ENCODE measurements at regions not wholly inside any gene's neighbourhood (a gene's known extent, or its start where the extent isn't known, plus 50 kb on each side); places are given as distances from the start of the nearest gene placed in this dataset.
"Not testable (repeated sequence)": the region's sequence is repeated elsewhere in the genome, so short reads cannot be mapped to it uniquely, and the experiment has no call there.

- Mint-ChIP-seq H3K4me1 (no peaks in the 10 kb centered on the region), H3K4me3 (no peak overlapping the region), H3K36me3 (no peaks in the 10 kb centered on the region), H3K27me3 (peaks cover 22% of the 10 kb centered on the region), H3K27ac (no peak overlapping the region), H3K9me3 (no peaks in the 10 kb centered on the region)
Observed at GRCh38 chr1:112070677-112071076, 81.2 kb upstream of the KCND3 start.

GRCh38 chr1:112074711-112075110, 85.2 kb upstream of the KCND3 start:
- no peaks in the 10 kb centered on the region for H3K36me3 Mint-ChIP-seq
- no peaks in the 10 kb centered on the region for H3K9me3 Mint-ChIP-seq
- peaks cover 19% of the 10 kb centered on the region for H3K27me3 Mint-ChIP-seq
- no peak overlapping the region for H3K4me3 Mint-ChIP-seq
- no peaks in the 10 kb centered on the region for H3K4me1 Mint-ChIP-seq
- H3K27ac Mint-ChIP-seq, result no peak overlapping the region

- Mint-ChIP-seq H3K36me3 (no peaks in the 10 kb centered on the region), H3K4me3 (no peak overlapping the region), H3K4me1 (no peaks in the 10 kb centered on the region), H3K9me3 (no peaks in the 10 kb centered on the region), H3K27me3 (peaks cover 12% of the 10 kb centered on the region), H3K27ac (no peak overlapping the region)
Observed at GRCh38 chr1:112075566-112075965, 86.1 kb upstream of the KCND3 start.

GRCh38 chr1:112079446-112079845, 90.0 kb upstream of the KCND3 start:
- Mint-ChIP-seq H3K27me3 (peaks cover 17% of the 10 kb centered on the region), H3K27ac (no peak overlapping the region), H3K4me1 (no peaks in the 10 kb centered on the region), H3K36me3 (no peaks in the 10 kb centered on the region), H3K4me3 (no peak overlapping the region), H3K9me3 (no peaks in the 10 kb centered on the region)

GRCh38 chr1:112083487-112083886, 94.0 kb upstream of the KCND3 start:
- peaks cover 17% of the 10 kb centered on the region for H3K27me3 Mint-ChIP-seq
- H3K36me3 Mint-ChIP-seq, result no peaks in the 10 kb centered on the region
- no peak overlapping the region for H3K4me3 Mint-ChIP-seq
- H3K9me3 Mint-ChIP-seq, result no peaks in the 10 kb centered on the region
- no peak overlapping the region for H3K27ac Mint-ChIP-seq
- H3K4me1 Mint-ChIP-seq, result no peaks in the 10 kb centered on the region

- Mint-ChIP-seq H3K36me3 (no peaks in the 10 kb centered on the region), H3K4me1 (no peaks in the 10 kb centered on the region), H3K9me3 (no peaks in the 10 kb centered on the region), H3K27ac (no peak overlapping the region), H3K27me3 (peaks cover 27% of the 10 kb centered on the region), H3K4me3 (no peak overlapping the region)
Observed at GRCh38 chr1:112092656-112093371, 103.3 kb upstream of the KCND3 start.

GRCh38 chr1:112093372-112093694, 103.9 kb upstream of the KCND3 start:
- H3K36me3 Mint-ChIP-seq, result no peaks in the 10 kb centered on the region
- no peaks in the 10 kb centered on the region for H3K4me1 Mint-ChIP-seq
- H3K27ac Mint-ChIP-seq, result no peak overlapping the region
- peaks cover 28% of the 10 kb centered on the region for H3K27me3 Mint-ChIP-seq
- H3K4me3 Mint-ChIP-seq, result no peak overlapping the region
- H3K9me3 Mint-ChIP-seq, result no peaks in the 10 kb centered on the region

- Mint-ChIP-seq H3K9me3 (no peaks in the 10 kb centered on the region), H3K27ac (no peak overlapping the region), H3K4me1 (no peaks in the 10 kb centered on the region), H3K27me3 (peaks cover 12% of the 10 kb centered on the region), H3K36me3 (no peaks in the 10 kb centered on the region), H3K4me3 (no peak overlapping the region)
Observed at GRCh38 chr1:112099979-112100378, 110.5 kb upstream of the KCND3 start.

- Mint-ChIP-seq H3K4me3 (no peak overlapping the region), H3K27me3 (peaks cover 12% of the 10 kb centered on the region), H3K27ac (no peak overlapping the region), H3K4me1 (no peaks in the 10 kb centered on the region), H3K9me3 (peaks cover 5% of the 10 kb centered on the region), H3K36me3 (no peaks in the 10 kb centered on the region)
Observed at GRCh38 chr1:112105557-112105956, 116.1 kb upstream of the KCND3 start.

GRCh38 chr1:112110031-112110430, 120.6 kb upstream of the KCND3 start:
- H3K27ac Mint-ChIP-seq, result no peak overlapping the region
- H3K4me1 Mint-ChIP-seq, result no peaks in the 10 kb centered on the region
- peaks cover 15% of the 10 kb centered on the region for H3K27me3 Mint-ChIP-seq
- H3K9me3 Mint-ChIP-seq, result peaks cover 10% of the 10 kb centered on the region
- no peaks in the 10 kb centered on the region for H3K36me3 Mint-ChIP-seq
- no peak overlapping the region for H3K4me3 Mint-ChIP-seq

GRCh38 chr1:112111734-112112133, 122.3 kb upstream of the KCND3 start:
- Mint-ChIP-seq H3K9me3 (peaks cover 10% of the 10 kb centered on the region), H3K4me3 (no peak overlapping the region), H3K27me3 (peaks cover 18% of the 10 kb centered on the region), H3K27ac (no peak overlapping the region), H3K36me3 (no peaks in the 10 kb centered on the region), H3K4me1 (no peaks in the 10 kb centered on the region)

GRCh38 chr1:112114540-112114939, 125.1 kb upstream of the KCND3 start:
- no peaks in the 10 kb centered on the region for H3K4me1 Mint-ChIP-seq
- H3K36me3 Mint-ChIP-seq, result no peaks in the 10 kb centered on the region
- H3K27me3 Mint-ChIP-seq, result peaks cover 19% of the 10 kb centered on the region
- no peak overlapping the region for H3K4me3 Mint-ChIP-seq
- no peak overlapping the region for H3K27ac Mint-ChIP-seq
- H3K9me3 Mint-ChIP-seq, result peaks cover 5% of the 10 kb centered on the region

GRCh38 chr1:112126598-112126997, 137.1 kb upstream of the KCND3 start:
- no peaks in the 10 kb centered on the region for H3K9me3 Mint-ChIP-seq
- H3K4me3 Mint-ChIP-seq, result no peak overlapping the region
- H3K36me3 Mint-ChIP-seq, result no peaks in the 10 kb centered on the region
- H3K27ac Mint-ChIP-seq, result no peak overlapping the region
- H3K27me3 Mint-ChIP-seq, result no peaks in the 10 kb centered on the region
- no peaks in the 10 kb centered on the region for H3K4me1 Mint-ChIP-seq

- H3K9me3 Mint-ChIP-seq, H3K4me3 Mint-ChIP-seq, H3K27me3 Mint-ChIP-seq, H3K36me3 Mint-ChIP-seq, H3K27ac Mint-ChIP-seq, H3K4me1 Mint-ChIP-seq: not testable (repeated sequence)
Observed at GRCh38 chr1:112127606-112128005, 138.1 kb upstream of the KCND3 start.

- no peak overlapping the region for H3K4me3 Mint-ChIP-seq
- no peaks in the 10 kb centered on the region for H3K9me3 Mint-ChIP-seq
- H3K4me1 Mint-ChIP-seq, result no peaks in the 10 kb centered on the region
- H3K27me3 Mint-ChIP-seq, result peaks cover 13% of the 10 kb centered on the region
- no peaks in the 10 kb centered on the region for H3K36me3 Mint-ChIP-seq
- H3K27ac Mint-ChIP-seq, result no peak overlapping the region
Observed at GRCh38 chr1:112133487-112133886, 144.0 kb upstream of the KCND3 start.

GRCh38 chr1:112140743-112141142, 151.3 kb upstream of the KCND3 start:
- no peak overlapping the region for H3K27ac Mint-ChIP-seq
- no peaks in the 10 kb centered on the region for H3K36me3 Mint-ChIP-seq
- H3K27me3 Mint-ChIP-seq, result peaks cover 20% of the 10 kb centered on the region
- H3K4me1 Mint-ChIP-seq, result no peaks in the 10 kb centered on the region
- no peaks in the 10 kb centered on the region for H3K9me3 Mint-ChIP-seq
- no peak overlapping the region for H3K4me3 Mint-ChIP-seq

- H3K27ac Mint-ChIP-seq, result no peak overlapping the region
- no peaks in the 10 kb centered on the region for H3K36me3 Mint-ChIP-seq
- H3K4me3 Mint-ChIP-seq, result no peak overlapping the region
- H3K9me3 Mint-ChIP-seq, result no peaks in the 10 kb centered on the region
- peaks cover 22% of the 10 kb centered on the region for H3K27me3 Mint-ChIP-seq
- no peaks in the 10 kb centered on the region for H3K4me1 Mint-ChIP-seq
Observed at GRCh38 chr1:112141301-112141700, 151.8 kb upstream of the KCND3 start.

All from activated naive CD4-positive, alpha-beta T cell treated with anti-CD3 and anti-CD28 coated beads, Interleukin-2, amount 50 U/mL, for 24 hours (primary cell).